Left lung (tissue), 4 donors: ENCODE measurements at regions not wholly inside any gene's neighbourhood (a gene's known extent, or its start where the extent isn't known, plus 50 kb on each side); places are given as distances from the start of the nearest gene placed in this dataset.

Experiments used
- ATAC-seq: fragments of 200-7000 bp; cut with Tn5 transposase; one replicate; pipeline ENCODE4 v1.9.1; 2020; ENCODE audit warnings: moderate library complexity
- DNase-seq, 4 donors: peaks; one replicate each; pipeline ENCODE4 v3.0.0-alpha.2; 2013 to 2020
- H3K27ac ChIP-seq, 2 donors: fragments of 200-600 bp; sonication (generic) in 1 of 2; one replicate each; pipeline versions ENCODE4 v1.5.0 to v1.8.0; 2020 to 2021
- H3K27me3 ChIP-seq, 2 donors: fragments of 200-600 bp; sonication (generic) in 1 of 2; one replicate each; pipeline versions ENCODE4 v1.5.0 to v1.8.0; 2020 to 2021
- H3K36me3 ChIP-seq, 2 donors: fragments of 200-600 bp; sonication (generic) in 1 of 2; one replicate each; pipeline versions ENCODE4 v1.5.0 to v1.8.0; 2020 to 2021
- H3K4me1 ChIP-seq, 2 donors: fragments of 200-600 bp; one replicate each; pipeline ENCODE4 v1.8.0; 2021
- H3K4me3 ChIP-seq, 2 donors: fragments of 200-600 bp; sonication (generic) in 1 of 2; one replicate each; pipeline versions ENCODE4 v1.5.0 to v1.8.0; 2020 to 2021; ENCODE audit warnings: mild to moderate bottlenecking in 1 of 2
- H3K9me3 ChIP-seq, 2 donors: fragments of 200-600 bp; sonication (generic) in 1 of 2; one replicate each; pipeline versions ENCODE4 v1.5.0 to v1.8.0; 2020 to 2021
- intact Hi-C, 2 donors: fragments of 100-400 bp; cut with DNase I; formaldehyde crosslinking; loops; one replicate each; pipeline versions ENCODE4 v1.11.2 to v1.14.2; 2022
- TF ChIP-seq, protein P1 (sequence below), 2 donors: fragments of 200-600 bp; sonication (generic) in 1 of 2; IDR thresholded peaks; one replicate each; pipeline versions ENCODE4 v1.5.0 to v1.8.0; 2021; ENCODE audit warnings: antibody characterized with exemption in 2 of 2
- donor health status: DM: no; HTN: yes; CAD: no.
- donor health status: DM: no; HTN: no; CAD: no.

DNA sequence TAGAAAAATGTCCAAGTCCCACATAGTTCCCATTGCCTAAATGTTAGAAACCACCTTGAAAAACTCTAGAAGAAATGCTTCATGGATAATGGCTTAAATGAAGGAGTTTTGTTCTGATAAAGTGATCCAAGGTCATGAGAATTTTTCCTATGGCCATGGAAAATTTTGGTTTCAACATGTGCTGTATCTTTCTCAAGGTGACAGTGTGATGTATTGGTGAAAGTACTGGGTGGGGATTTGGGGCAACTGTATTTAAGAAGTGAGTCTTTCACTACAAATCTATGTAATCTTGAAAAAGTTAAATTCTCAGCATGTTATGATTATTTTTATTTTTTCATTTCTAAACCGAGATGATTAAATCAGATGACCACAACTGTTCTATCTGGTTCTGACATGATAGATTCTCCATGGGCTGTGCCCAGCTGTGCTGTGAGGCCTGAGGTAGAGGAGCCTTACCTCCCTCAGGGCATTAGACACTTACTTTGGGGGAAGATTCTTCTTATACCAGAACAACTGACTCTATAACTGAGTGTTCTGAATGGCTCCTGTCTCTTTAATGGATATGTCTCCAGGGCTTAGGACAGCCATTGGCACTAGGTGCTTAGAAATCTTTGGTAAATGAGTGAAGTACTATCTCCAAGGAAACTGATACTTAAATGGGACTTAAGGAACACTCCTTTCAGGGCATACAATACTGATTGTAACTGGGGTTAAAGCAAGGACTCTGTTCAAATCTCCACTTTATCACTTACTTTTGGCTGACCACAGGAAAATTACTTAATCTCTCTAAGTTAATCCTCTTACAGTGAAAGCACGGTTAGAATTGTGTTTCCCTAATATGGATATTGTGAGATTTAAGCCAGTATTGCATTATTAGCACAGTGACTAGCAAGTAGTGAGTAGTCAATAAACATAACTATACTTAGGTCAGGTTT, 397.4 kb upstream of the MEF2C start:
- TF ChIP-seq, protein P1, sequence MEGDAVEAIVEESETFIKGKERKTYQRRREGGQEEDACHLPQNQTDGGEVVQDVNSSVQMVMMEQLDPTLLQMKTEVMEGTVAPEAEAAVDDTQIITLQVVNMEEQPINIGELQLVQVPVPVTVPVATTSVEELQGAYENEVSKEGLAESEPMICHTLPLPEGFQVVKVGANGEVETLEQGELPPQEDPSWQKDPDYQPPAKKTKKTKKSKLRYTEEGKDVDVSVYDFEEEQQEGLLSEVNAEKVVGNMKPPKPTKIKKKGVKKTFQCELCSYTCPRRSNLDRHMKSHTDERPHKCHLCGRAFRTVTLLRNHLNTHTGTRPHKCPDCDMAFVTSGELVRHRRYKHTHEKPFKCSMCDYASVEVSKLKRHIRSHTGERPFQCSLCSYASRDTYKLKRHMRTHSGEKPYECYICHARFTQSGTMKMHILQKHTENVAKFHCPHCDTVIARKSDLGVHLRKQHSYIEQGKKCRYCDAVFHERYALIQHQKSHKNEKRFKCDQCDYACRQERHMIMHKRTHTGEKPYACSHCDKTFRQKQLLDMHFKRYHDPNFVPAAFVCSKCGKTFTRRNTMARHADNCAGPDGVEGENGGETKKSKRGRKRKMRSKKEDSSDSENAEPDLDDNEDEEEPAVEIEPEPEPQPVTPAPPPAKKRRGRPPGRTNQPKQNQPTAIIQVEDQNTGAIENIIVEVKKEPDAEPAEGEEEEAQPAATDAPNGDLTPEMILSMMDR (IDR thresholded peaks at IDR 0.05): no peak
- Histone ChIP-seq H3K9me3 (no peaks in the 10 kb centered on the region), H3K36me3 (no peaks in the 10 kb centered on the region), H3K27me3 (no peaks in the 10 kb centered on the region), H3K27ac (no peak overlapping the region), H3K4me3 (no peak overlapping the region), H3K4me1 (no peaks in the 10 kb centered on the region)
- ATAC-seq (peak; percentile 83), DNase-seq (no peak)
- intact Hi-C loops: no loop called here

DNA sequence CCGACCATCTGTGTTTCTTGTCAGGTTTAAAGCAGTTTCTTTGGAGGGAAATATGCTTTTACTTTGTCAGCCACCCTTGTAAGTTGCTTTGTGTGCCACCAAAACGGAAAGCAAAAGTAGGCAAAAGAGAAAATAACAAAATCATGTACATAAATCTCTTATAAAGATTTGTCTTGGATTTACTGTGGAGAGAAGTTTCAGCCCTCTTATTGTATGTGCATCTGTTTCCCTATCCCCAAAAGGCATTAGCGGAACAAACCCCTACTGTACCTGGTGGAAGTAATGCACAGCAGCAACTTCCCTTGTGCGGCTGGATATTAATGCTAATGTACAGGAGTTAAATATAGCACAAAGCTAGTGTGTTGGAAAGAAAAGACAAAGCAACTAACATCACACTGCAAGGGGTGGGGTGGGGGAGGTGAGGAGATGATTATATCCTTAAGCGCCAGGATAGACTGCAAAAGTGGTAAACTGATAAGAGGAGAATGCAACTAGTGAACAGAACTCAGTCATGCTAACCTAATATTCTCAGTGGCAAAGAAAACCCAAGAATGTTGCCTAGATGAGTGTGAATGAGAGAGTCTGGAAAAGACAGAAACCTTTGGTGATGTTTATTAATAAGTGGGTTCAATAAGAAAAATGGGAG, 396.5 kb upstream of the MEF2C start:
- H3K36me3 ChIP-seq: no peaks in the 10 kb centered on the region
- no peaks in the 10 kb centered on the region for H3K27me3 ChIP-seq
- no peak for DNase-seq
- H3K9me3 ChIP-seq: no peaks in the 10 kb centered on the region
- H3K4me3 ChIP-seq: no peak overlapping the region
- intact Hi-C loops: no loop called here
- TF ChIP-seq, protein P1 (IDR thresholded peaks at IDR 0.05): no peak
- no peak overlapping the region for H3K27ac ChIP-seq
- H3K4me1 ChIP-seq: no peaks in the 10 kb centered on the region
- no peak for ATAC-seq

DNA sequence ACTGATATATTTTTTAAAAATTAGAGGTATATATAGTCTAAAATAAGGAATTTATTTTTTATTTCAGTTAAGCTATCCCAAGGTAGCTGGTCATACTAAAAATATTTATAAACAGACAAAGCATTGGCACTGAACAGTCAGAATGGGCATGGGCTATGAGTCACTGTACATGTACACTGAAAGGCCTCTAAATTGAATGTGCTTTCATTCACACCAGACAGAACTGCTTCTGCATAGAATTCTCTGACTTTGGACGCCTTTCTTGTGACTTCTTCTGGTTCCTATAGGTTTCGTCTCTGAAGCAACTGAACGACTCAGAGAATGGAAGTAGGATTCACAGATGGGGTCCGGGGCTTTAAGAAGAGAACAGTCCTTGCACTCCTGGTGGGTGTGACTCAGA, 394.8 kb upstream of the MEF2C start:
- Histone ChIP-seq H3K4me1 (no peaks in the 10 kb centered on the region), H3K9me3 (no peaks in the 10 kb centered on the region), H3K4me3 (no peak overlapping the region), H3K27me3 (no peaks in the 10 kb centered on the region), H3K27ac (no peak overlapping the region), H3K36me3 (no peaks in the 10 kb centered on the region)
- intact Hi-C loops: no loop called here
- ATAC-seq (peak; percentile 12), DNase-seq (no peak)
- TF ChIP-seq, protein P1 (IDR thresholded peaks at IDR 0.05): no peak

DNA sequence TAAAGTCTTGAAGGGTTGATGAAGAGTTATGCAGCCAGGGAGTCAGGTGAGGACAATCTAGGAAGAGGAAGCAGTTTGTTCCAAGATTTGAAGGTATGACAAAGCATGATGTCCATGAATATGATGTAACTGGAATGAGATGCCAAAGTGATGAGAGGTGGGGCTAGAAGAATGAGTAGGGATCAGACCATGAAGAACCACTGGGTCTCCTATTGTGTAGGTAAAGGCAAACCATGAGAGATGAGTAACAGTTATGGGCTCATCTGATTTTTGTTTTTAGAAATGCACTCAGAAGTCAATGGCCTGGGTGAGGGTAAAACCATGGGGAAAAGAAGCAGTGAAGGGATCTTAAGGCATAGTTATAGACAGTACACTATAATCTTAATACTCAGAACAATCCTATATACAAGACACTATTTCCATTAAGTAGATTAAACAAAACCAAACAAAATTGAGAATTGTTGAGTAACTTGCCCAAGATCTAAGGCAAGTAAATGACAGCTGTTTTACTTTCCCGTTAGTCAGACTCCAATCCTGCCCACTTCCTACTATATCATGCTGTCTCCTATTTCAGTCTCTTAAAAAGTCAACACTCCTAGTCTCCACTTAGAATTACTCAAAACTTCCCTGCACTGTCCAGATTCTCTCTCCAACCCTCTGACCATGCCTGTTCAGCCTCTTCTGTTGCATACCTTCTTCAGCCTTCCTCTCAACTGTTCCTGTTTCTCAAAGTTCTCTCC, 393.8 kb upstream of the MEF2C start:
- TF ChIP-seq, protein P1 (IDR thresholded peaks at IDR 0.05): no peak
- H3K4me3 ChIP-seq: no peak overlapping the region
- no peaks in the 10 kb centered on the region for H3K36me3 ChIP-seq
- peak; percentile 45 for ATAC-seq
- H3K27me3 ChIP-seq: no peaks in the 10 kb centered on the region
- no peak overlapping the region for H3K27ac ChIP-seq
- H3K9me3 ChIP-seq: no peaks in the 10 kb centered on the region
- H3K4me1 ChIP-seq: no peaks in the 10 kb centered on the region
- no peak for DNase-seq
- intact Hi-C loops: no loop called here
